ENCODE measurements at regions not wholly inside any gene's neighbourhood (a gene's known extent, or its start where the extent isn't known, plus 50 kb on each side); places are given as distances from the start of the nearest gene placed in this dataset.
"Not testable (repeated sequence)": the region's sequence is repeated elsewhere in the genome, so short reads cannot be mapped to it uniquely, and the experiment has no call there.

DNA sequence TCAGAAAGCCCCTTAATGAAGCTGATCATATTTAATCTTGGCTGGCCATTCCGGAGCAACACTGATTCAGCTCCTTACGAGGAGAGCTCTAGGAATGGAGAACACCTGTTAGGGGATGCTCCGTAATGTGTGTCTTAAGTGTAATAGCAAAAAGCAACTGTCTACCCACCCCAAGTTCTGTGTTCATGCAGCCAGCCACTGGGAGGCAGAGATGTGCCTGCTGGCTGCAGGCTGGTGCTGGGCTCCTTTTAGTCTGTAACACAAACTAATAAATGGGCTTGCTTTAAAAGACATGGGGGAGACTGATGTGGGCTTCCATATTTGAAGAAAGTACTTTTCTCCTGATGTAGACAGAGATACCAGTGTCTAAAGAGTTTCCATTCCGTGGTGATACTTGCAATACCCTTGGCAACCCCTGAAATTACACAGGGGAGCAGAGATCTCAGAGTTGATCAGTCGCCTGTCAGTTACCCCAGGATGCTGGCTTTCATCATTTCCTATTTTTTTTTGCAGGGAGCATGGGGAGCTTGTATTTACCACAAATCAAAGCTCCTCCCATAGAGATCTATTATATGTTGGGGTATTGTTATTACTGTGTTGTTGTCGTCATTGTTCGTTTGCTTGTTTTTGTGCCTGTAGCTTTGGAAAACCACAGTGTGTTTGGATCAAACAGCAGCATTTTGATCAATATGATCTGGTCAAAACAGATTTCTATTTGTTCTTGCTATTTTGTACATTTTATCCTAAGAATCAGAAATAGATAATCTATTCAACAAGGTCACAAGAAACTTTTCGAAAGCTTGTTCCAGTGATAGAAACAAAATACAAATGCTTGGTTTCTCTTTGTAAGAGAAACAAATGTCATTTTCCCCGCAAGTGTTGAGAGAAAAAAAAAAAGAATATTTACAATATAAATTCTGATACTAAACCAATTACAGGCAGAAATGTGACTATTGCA lies 65.8 kb downstream of the MTX3 start:
- DNase-seq (ENCODE audit: low spot score) = no peak

DNA sequence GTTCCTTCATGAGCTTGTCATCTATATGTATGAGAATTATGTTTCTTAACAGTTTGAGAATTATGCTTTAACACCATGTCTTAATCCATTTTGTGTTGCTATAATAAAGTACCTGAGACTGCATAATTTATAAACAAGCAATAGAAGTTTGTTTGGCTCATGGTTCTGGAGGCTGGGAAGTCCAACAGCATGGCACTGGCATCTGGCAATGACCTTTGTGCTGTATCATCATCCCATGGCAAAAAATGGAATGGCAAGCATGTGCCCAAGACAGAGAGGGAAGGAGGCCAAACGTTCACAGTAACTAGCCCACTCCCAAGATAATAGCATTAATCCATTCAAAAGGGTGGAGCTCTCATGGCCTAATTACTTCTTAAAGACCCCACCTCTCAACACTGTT lies 67.6 kb downstream of the MTX3 start:
- DNase-seq (ENCODE audit: low spot score) = no peak

GRCh38 chr5:79922626-79923025 lies 68.4 kb downstream of the MTX3 start:
- no peak for DNase-seq (ENCODE audit: low spot score)

DNA sequence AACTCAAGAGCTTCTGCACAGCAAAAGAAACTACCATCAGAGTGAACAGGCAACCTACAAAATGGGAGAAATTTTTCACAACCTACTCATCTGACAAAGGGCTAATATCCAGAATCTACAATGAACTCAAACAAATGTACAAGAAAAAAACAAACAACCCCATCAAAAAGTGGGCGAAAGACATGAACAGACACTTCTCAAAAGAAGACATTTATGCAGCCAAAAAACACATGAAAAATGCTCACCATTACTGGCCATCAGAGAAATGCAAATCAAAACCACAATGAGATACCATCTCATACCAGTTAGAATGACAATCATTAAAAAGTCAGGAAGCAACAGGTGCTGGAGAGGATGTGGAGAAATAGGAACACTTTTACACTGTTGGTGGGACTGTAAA lies 83.6 kb downstream of the MTX3 start:
- DNase-seq (ENCODE audit: low spot score) = not testable (repeated sequence)

DNA sequence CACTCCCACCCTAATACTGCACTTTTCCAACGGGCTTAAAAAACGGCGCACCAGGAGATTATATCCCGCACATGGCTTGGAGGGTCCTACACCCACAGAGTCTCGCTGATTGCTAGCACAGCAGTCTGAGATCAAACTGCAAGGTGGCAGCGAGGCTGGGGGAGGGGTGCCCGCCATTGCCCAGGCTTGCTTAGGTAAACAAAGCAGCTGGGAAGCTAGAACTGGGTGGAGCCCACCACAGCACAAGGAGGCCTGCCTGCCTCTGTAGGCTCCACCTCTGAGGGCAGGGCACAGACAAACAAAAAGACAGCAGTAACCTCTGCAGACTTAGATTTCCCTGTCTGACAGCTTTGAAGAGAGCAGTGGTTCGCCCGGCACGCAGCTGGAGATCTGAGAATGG lies 88.5 kb downstream of the MTX3 start:
- DNase-seq (ENCODE audit: low spot score) = not testable (repeated sequence)

DNA sequence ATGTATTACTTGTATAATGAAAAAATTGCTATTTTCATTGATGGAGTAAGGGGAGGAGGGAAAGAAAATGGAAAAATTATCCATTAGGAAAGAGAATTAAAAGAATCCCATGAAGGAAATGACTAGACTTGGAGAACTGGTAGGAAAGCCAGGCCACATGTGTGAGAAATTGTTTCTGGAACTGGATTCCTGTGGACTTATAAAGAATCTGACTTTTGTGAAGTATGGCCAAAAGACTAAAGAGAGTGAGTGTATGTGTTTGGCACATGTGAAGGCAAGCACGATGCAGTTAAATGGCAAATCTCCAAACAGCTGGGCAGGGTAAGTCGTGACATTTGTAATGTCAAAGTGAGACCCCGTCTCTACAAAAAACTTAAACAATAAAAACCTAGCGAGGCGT lies 89.4 kb downstream of the MTX3 start:
- DNase-seq (ENCODE audit: low spot score) = no peak

GRCh38 chr5:79898611-79899010 lies 92.5 kb downstream of the MTX3 start:
- no peak for DNase-seq (ENCODE audit: low spot score)

DNA sequence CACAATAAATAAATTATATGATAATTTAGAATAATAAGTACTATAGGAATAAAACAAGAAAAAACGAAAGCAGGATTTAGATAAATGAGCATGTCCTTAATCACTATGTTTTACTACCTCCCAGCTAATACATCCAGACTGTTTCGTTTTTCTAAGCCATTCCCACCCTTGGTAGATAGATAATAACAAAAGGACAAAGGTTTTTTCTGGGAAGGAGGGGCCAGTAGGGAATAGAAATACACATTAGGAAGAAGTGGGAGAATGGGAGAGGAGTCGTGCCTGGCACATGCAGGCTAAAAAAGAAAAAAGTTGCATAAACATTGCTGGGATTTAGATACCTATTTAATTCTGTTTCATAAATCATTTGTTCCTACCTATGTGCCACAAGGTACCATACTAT lies 97.1 kb downstream of the MTX3 start:
- no peak for DNase-seq (ENCODE audit: low spot score)

- no peak for DNase-seq (ENCODE audit: low spot score)
Measured at GRCh38 chr5:79893485-79893884, 97.6 kb downstream of the MTX3 start.

DNA sequence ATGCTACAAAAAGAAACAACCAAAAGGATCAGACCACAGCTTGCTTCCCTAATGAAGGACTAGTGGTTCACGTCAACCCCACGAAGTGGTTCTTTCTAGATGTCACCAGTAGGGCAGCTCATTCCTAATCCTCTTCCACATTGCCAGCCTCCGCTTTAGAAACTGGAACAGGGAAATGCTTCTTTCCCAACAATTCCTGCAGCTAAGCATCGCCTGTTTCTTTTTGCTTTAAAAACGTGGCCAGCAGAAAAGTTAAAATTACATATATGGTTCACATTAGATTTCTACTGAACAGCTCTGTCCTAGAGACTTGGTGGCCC lies 100.2 kb downstream of the MTX3 start:
- no peak for DNase-seq (ENCODE audit: low spot score)

DNA sequence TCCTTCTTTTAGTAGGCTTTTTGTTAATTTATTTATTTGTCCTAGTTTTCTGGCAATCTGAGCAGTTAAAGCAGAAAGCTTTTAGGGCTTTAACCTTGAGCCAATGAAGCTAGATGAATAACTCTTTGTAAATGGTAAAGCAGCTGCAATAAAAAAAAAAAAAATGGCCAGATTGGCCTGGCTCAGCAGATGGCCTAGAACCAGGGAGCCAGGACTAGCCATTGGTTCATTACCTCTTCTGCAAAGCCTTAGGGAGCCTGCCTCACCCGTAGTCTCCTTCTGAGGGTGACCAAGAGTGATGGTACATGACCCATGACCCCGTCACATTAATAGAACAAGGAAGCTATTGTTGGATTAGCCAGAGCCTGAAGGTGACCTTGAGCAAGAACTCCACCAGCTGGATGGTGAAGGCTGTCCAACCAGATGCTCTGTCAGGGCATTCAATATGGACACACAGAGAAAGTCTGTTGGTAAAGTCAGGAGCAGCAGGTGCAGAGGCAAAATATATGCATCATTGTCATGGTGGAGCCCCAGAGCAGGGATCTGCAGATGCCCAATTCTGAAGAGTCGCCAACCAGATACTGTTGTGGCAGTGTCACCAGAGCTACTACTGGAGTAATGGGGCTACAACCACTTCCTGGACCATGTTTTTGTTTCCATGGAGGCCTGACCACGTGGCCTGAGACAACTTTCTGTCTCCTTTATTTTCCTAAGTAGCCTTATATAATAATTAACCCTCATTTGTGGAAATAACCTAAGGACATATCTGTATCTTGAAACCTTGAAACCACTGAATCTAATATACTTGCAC lies 100.7 kb downstream of the MTX3 start:
- DNase-seq (ENCODE audit: low spot score) = no peak

DNA sequence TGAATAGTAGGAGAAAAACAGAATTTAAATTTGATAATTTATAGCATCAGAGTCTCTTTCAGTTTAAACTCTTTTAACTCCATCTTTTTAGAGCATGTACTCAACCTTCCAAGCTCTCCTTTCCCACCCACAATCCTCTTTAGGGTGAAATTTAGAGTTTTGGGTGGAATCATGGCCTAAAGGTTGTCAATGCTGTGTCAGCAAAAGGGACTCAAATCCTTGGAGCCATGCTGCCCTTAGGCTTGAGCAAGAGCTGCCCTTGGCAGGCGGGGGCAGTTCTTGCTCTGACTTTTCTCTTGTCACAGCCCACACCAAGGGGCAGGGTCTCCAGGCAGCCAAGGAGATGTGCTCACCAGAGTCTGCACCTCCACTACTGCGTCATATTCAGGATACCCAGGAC lies 102.4 kb downstream of the MTX3 start:
- no peak for DNase-seq (ENCODE audit: low spot score)

- DNase-seq (ENCODE audit: low spot score) = no peak
Measured at GRCh38 chr5:79886925-79887655, 104.0 kb downstream of the MTX3 start.

DNA sequence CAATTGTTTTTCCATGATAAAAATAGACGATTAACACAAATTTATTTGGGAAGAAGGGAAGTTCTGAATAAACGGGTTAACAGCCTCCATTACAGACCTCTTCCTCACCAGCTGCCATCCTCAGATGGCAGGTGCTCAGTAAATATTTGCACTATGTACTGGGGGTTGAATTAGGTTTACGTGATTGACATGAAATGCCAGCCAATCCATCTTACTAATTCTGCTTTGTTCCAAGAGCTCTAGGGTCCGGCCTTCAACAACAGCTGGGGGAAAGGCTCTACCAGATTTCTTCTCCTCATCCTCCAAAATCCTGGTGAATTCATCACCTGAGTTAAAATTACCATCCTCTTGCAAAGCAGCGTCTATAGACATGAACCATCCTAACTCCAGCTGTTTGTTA lies 104.6 kb downstream of the MTX3 start:
- no peak for DNase-seq (ENCODE audit: low spot score)

DNA sequence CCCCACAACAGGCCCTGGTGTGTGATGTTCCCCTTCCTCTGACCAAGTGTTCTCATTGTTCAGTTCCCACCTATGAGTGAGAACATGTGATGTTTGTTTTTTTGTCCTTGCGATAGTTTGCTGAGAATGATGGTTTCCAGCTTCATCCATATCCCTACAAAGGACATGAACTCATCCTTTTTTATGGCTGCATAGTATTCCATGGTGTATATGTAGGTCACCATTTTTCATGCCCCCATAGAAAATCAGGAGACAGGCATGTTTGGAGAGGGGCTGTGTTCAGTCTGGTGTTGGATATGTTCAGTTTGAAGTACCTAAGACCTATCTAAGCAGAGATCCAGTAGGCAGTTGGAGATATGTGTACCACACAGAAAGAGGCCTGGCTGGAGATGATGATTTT lies 111.2 kb downstream of the MTX3 start:
- DNase-seq (ENCODE audit: low spot score) = not testable (repeated sequence)

DNA sequence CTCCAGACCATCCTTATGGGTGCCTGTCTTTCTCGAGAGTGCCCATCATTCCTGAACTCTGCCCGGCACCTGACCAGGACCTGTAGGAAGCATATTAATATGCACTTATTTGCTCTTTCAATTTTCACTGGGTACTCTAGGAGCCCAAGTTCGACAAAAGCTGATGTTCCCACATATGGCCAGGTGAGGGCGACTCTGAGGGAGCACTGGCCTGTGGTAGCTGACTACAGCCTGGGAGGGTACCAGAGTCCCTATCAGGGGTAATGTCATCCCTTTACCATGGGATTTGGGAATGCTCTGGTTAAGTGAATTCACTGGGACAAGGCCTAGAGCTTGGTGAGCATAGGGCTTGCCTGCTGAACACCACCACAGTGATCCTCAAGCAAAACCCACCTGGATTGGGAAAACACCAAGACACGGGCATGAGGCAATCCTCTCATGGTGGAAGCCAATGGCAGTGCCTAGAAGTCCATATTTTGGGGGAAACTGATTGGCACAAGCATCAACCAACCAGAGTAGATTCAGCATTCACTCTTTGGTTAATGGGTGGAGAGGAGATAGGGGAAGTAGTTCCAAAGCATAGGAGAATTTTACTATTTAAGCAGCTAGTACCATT lies 112.2 kb downstream of the MTX3 start:
- no peak for DNase-seq (ENCODE audit: low spot score)

- DNase-seq (ENCODE audit: low spot score) = no peak
Measured at GRCh38 chr5:79878136-79878679, 112.9 kb downstream of the MTX3 start.

DNA sequence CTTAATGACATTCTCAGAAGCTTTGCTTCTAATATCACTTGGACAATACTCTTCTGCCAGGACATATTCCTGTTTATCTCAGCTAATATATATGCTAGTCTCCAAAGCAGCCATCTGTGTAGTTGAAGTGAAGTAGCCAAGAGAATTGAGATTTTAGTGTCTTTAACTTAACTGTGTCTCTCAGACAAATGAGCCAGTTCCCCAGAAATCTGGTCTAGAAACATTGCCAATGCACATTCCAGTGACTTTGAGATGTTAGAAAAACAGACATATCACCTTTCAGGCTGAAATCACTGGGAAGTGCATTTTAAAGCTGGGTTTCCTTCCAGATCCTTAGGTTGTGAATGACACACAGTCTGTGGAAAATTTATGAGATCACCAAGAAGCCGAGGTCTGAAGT lies 114.6 kb downstream of the MTX3 start:
- DNase-seq (ENCODE audit: low spot score) = no peak

DNA sequence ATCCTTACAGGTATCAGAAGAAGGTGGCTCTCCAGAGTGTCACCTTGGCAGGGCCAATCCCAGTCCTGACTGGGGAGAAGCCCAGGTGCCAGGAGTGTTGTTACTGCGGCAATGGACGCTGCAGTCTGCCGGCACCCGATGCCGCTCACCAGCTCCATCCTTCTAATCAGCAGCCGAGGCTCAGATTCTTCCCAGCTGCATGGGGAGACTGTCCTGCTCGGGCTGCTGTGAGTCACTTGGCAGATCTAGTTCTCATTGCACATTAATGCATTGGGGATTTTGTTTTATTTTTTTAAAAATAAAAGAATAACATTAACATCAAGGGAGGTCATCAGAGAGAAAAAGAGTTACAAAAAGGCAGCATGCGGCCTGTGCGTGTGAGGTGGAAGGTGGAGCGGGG lies 115.8 kb downstream of the MTX3 start:
- no peak for DNase-seq (ENCODE audit: low spot score)

- no peak for DNase-seq (ENCODE audit: low spot score)
Measured at GRCh38 chr5:79873187-79873586, 117.9 kb downstream of the MTX3 start.

DNA sequence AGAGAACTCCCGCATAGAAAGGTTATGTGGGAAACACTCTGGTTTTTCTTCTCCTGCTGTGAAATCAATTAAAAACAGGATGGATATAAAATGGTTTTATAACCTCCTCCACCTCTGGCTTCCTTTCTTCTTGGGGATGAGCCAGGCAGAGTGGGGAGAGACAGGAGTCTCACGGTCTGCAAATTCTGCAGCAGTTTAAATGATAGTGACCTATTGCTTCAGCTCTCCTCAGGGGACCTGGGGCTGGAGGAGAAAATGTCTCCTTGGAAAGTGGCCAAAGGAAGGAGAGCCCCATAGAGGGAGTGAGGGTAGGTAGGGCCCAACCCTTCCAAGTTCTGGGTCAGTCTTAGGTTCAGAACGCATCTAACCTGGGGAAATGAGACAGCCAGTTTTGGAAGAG lies 118.8 kb downstream of the MTX3 start:
- DNase-seq (ENCODE audit: low spot score) = no peak

Data from ureter (tissue), 1 donor.